ENCODE measurements at regions not wholly inside any gene's neighbourhood (a gene's known extent, or its start where the extent isn't known, plus 50 kb on each side); places are given as distances from the start of the nearest gene placed in this dataset.

DNA sequence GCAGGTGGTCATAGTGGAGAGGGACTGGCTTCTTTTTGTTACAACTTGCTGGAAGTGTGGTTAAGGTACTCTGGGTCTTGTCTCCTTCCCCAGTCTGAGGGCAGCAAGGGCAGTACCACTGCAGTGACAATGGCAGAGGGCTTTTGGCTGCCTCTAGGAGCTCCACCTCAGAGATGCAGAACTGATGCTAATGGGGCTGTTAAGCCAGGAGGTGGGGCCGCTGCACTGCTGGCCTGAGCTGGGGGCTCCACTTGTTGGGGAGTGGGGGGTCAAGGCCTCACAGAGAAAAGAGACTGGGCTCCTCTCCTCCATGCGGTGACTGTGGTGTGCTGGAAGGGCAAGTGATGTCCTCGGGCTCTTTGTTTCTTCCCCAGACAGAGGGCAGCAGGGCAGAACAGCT, 135.7 kb downstream of the DSEL start:
- H3K79me2 ChIP-seq (ENCODE audit: insufficient read depth, low read length) = no peaks in the 10 kb centered on the region
- H3T11ph ChIP-seq (ENCODE audit: low read length) = no peak overlapping the region
- no peak overlapping the region for H3K23ac ChIP-seq (ENCODE audit: insufficient read length, low read depth, low read length)
- no peak overlapping the region for H2BK5ac ChIP-seq (ENCODE audit: insufficient read length, low read length)
- whole genome bisulfite sequencing (ENCODE audit: extremely low coverage, insufficient read length, low lambda C conversion rate) = no CpG with 5 or more reads among the region's 3 CpGs
- H3K23me2 ChIP-seq (ENCODE audit: insufficient read length, low read depth, low read length, poor library complexity, severe bottlenecking) = no peaks in the 10 kb centered on the region
- no peak overlapping the region for H3K14ac ChIP-seq (ENCODE audit: insufficient read depth, low read length)
- DNase-seq = no peak
- H2BK20ac ChIP-seq (ENCODE audit: low read depth, low read length, poor library complexity, severe bottlenecking) = no peak overlapping the region
- no peak overlapping the region for H3K4ac ChIP-seq (ENCODE audit: low read depth, low read length)
- H3K27me3 ChIP-seq (ENCODE audit: insufficient read depth, low read length) = no peaks in the 10 kb centered on the region
- no peak overlapping the region for H3K4me2 ChIP-seq (ENCODE audit: insufficient read depth, insufficient read length, low read length)
- no peak overlapping the region for H4K8ac ChIP-seq (replicated peaks; ENCODE audit: insufficient read length, low read depth, low read length)
- H3K4me3 Mint-ChIP-seq = no peak overlapping the region
- no peak overlapping the region for H2BK12ac ChIP-seq (ENCODE audit: insufficient read length, low read depth, low read length)
- TF ChIP-seq, protein P1, sequence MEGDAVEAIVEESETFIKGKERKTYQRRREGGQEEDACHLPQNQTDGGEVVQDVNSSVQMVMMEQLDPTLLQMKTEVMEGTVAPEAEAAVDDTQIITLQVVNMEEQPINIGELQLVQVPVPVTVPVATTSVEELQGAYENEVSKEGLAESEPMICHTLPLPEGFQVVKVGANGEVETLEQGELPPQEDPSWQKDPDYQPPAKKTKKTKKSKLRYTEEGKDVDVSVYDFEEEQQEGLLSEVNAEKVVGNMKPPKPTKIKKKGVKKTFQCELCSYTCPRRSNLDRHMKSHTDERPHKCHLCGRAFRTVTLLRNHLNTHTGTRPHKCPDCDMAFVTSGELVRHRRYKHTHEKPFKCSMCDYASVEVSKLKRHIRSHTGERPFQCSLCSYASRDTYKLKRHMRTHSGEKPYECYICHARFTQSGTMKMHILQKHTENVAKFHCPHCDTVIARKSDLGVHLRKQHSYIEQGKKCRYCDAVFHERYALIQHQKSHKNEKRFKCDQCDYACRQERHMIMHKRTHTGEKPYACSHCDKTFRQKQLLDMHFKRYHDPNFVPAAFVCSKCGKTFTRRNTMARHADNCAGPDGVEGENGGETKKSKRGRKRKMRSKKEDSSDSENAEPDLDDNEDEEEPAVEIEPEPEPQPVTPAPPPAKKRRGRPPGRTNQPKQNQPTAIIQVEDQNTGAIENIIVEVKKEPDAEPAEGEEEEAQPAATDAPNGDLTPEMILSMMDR (conservative IDR thresholded peaks at IDR 0.05) = no peak; the same call in 2 of the 3 replicates
- H3K18ac ChIP-seq (ENCODE audit: insufficient read length, low read depth, low read length) = no peak overlapping the region
- no peak overlapping the region for H2AFZ ChIP-seq (ENCODE audit: low read length)
- H3K27ac ChIP-seq (ENCODE audit: insufficient read length, low read depth, low read length) = no peak overlapping the region
- no peaks in the 10 kb centered on the region for H3K79me1 ChIP-seq (ENCODE audit: insufficient read depth, low read depth, low read length, poor library complexity, severe bottlenecking)
- no peaks in the 10 kb centered on the region for H3K4me1 ChIP-seq (ENCODE audit: insufficient read depth, low read length)
- no peaks in the 10 kb centered on the region for H3K36me3 Mint-ChIP-seq (ENCODE audit: insufficient read depth in 1 of 3, low read depth in 3 of 3)
- no peak overlapping the region for H4K91ac ChIP-seq (ENCODE audit: insufficient read length, low read depth, low read length)
- H3K56ac ChIP-seq (ENCODE audit: insufficient read length, low read depth, low read length) = no peak overlapping the region
- no peaks in the 10 kb centered on the region for H3K9me3 Mint-ChIP-seq
- peaks cover 0 to 4% of the 10 kb centered on the region in 2 experiments; a peak in 2 of 4 replicates for H3K4me1 Mint-ChIP-seq
- no peaks in the 10 kb centered on the region for H3K27me3 Mint-ChIP-seq (ENCODE audit: low read depth)
- no peak overlapping the region for H3K27ac Mint-ChIP-seq
- no peak overlapping the region for H2BK120ac ChIP-seq (ENCODE audit: low read depth, low read length, poor library complexity, severe bottlenecking)
- H2BK15ac ChIP-seq (ENCODE audit: low read depth, low read length) = no peak overlapping the region
- no peaks in the 10 kb centered on the region for H4K20me1 ChIP-seq (ENCODE audit: control insufficient read depth, insufficient read depth, insufficient read length)
- H2AK5ac ChIP-seq (ENCODE audit: insufficient read length, low read length) = no peak overlapping the region
- no peaks in the 10 kb centered on the region for H3K9me3 ChIP-seq (ENCODE audit: control insufficient read depth, low read depth, low read length)
- no peak overlapping the region for H3K9ac ChIP-seq (ENCODE audit: extremely low read depth, insufficient read length, low read length)
- H4K5ac ChIP-seq (ENCODE audit: insufficient read length, low read depth, low read length) = no peak overlapping the region
